ENCODE measurements at regions not wholly inside any gene's neighbourhood (a gene's known extent, or its start where the extent isn't known, plus 50 kb on each side); places are given as distances from the start of the nearest gene placed in this dataset.
A peak's percentile ranks its signal among the peaks of the same experiment; 100 is the strongest.
"Not testable (repeated sequence)": the region's sequence is repeated elsewhere in the genome, so short reads cannot be mapped to it uniquely, and the experiment has no call there.

GRCh38 chr20:43364001-43364400 lies 93.7 kb upstream of the SRSF6 start:
- DNase-seq = no peak

GRCh38 chr20:43363506-43363905 lies 94.2 kb upstream of the SRSF6 start:
- DNase-seq = no peak

- DNase-seq = no peak
Observed at GRCh38 chr20:43361526-43361925, 96.2 kb upstream of the SRSF6 start.

GRCh38 chr20:43360016-43360415 lies 97.7 kb upstream of the SRSF6 start:
- DNase-seq = no peak

- DNase-seq = no peak
Observed at GRCh38 chr20:43358811-43359210, 98.9 kb upstream of the SRSF6 start.

- DNase-seq = no peak
Observed at GRCh38 chr20:43357352-43357751, 100.3 kb upstream of the SRSF6 start.

GRCh38 chr20:43355610-43356009 lies 102.1 kb upstream of the SRSF6 start:
- no peak for DNase-seq

GRCh38 chr20:43352996-43353395 lies 104.7 kb upstream of the SRSF6 start:
- DNase-seq = no peak

- not testable (repeated sequence) for DNase-seq
Observed at GRCh38 chr20:43350694-43351093, 107.0 kb upstream of the SRSF6 start.

- no peak for DNase-seq
Observed at GRCh38 chr20:43349841-43350240, 107.9 kb upstream of the SRSF6 start.

- not testable (repeated sequence) for DNase-seq
Observed at GRCh38 chr20:43347839-43348238, 109.9 kb upstream of the SRSF6 start.

- no peak for DNase-seq
Observed at GRCh38 chr20:43345676-43346075, 112.0 kb upstream of the SRSF6 start.

- no peak for DNase-seq
Observed at GRCh38 chr20:43341511-43341910, 116.2 kb upstream of the SRSF6 start.

- no peak for DNase-seq
Observed at GRCh38 chr20:43337036-43337435, 120.7 kb upstream of the SRSF6 start.

- no peak for DNase-seq
Observed at GRCh38 chr20:43334080-43334479, 123.6 kb upstream of the SRSF6 start.

- DNase-seq = peak; percentile 37
Observed at GRCh38 chr20:43331906-43332305, 125.8 kb upstream of the SRSF6 start.

- DNase-seq = no peak
Observed at GRCh38 chr20:43328697-43329096, 129.0 kb upstream of the SRSF6 start.

GRCh38 chr20:43327234-43327633 lies 130.5 kb upstream of the SRSF6 start:
- DNase-seq = not testable (repeated sequence)

GRCh38 chr20:43325926-43326325 lies 131.8 kb upstream of the SRSF6 start:
- no peak for DNase-seq

GRCh38 chr20:43323592-43323991 lies 133.9 kb upstream of the PTPRT start:
- DNase-seq = no peak

GRCh38 chr20:43322851-43323250 lies 133.1 kb upstream of the PTPRT start:
- DNase-seq = no peak

GRCh38 chr20:43320536-43320935 lies 130.8 kb upstream of the PTPRT start:
- DNase-seq = no peak

GRCh38 chr20:43318755-43319297 lies 129.1 kb upstream of the PTPRT start:
- no peak for DNase-seq

GRCh38 chr20:43316271-43316670 lies 126.6 kb upstream of the PTPRT start:
- no peak for DNase-seq

GRCh38 chr20:43309266-43309665 lies 119.6 kb upstream of the PTPRT start:
- no peak for DNase-seq

All from muscle of arm (tissue), 1 donor.